Activated T-cell treated with anti-CD3 and anti-CD28 coated beads, Interleukin-2, amount 50 U/mL, for 72 hours (primary cell): ENCODE measurements at regions not wholly inside any gene's neighbourhood (a gene's known extent, or its start where the extent isn't known, plus 50 kb on each side); places are given as distances from the start of the nearest gene placed in this dataset.

Source experiments
- ATAC-seq, 2 donors: fragments of 150-1000 bp; cut with Tn5 transposase; replicated peaks in 1 of 2; 2 replicates each; pipeline ENCODE4 v1.10.0; 2021; ENCODE audit warnings: moderate library complexity in 2 of 2, mild to moderate bottlenecking in 1 of 2
- DNase-seq, 2 donors: peaks; one replicate each; pipeline ENCODE4 v3.0.0; 2021 to 2022; ENCODE audit warnings: mixed read lengths in 1 of 2
- H3K27ac Mint-ChIP-seq: one replicate; pipeline ENCODE4 v1.8.0; 2022; ENCODE audit warnings: mild to moderate bottlenecking, moderate library complexity, mixed read lengths
- H3K27me3 Mint-ChIP-seq: one replicate; pipeline ENCODE4 v1.8.0; 2022; ENCODE audit warnings: low read depth, mixed read lengths
- H3K36me3 Mint-ChIP-seq, 2 donors: one replicate each; pipeline ENCODE4 v1.8.0; 2022; ENCODE audit warnings: mixed read lengths in 2 of 2, mild to moderate bottlenecking in 1 of 2; ENCODE audit not compliant: insufficient read depth in 2 of 2
- H3K4me1 Mint-ChIP-seq: one replicate; pipeline ENCODE4 v1.8.0; 2022; ENCODE audit warnings: low read depth, mixed read lengths
- H3K4me3 Mint-ChIP-seq, 2 donors: one replicate each; pipeline ENCODE4 v1.8.0; 2022; ENCODE audit warnings: mild to moderate bottlenecking in 2 of 2, mixed read lengths in 2 of 2, moderate library complexity in 2 of 2
- H3K9me3 Mint-ChIP-seq, 2 donors: one replicate each; pipeline ENCODE4 v1.8.0; 2022; ENCODE audit warnings: mixed read lengths in 2 of 2

DNA sequence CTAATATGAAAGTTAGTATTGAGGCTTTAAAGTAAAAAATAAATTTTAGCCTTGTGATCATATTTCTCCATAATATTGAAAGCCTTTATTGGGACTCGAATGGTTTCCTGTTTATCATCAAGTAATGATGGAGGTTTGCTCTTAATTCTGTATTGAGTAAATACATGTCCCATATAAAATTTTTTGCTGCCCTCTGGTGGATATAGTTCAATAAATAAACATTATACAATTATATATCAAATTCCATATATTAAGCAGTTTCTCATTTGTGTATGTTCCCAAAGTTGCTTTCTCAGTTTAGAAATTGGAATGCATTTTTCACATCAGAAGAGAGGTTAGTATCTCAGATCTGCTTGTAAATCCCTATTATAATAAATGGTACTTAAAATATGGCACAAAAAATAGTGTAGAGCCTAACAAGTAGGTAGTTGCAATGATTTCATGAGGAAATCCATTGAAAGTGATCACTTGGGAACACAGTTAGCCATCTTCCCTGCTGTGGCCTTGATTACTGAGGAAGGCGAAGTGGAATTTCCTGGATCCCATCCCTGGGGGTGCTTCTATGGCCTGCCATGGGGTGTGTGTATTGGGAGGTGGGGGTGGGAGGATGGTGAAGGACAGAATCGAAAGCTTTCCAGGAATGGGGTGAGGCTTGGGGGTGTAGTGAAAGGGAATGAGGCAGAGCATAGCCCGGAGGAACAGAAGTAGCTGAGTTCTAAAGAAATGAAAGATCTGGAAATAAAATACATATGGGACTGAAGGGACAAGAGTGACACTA is 84.1 kb upstream of the C21orf91 start:
- DNase-seq (no peak), ATAC-seq (no peak)
- H3K36me3 Mint-ChIP-seq = peaks cover 3% of the 10 kb centered on the region in 2 donors
- H3K27ac Mint-ChIP-seq = no peak overlapping the region
- H3K27me3 Mint-ChIP-seq = no peaks in the 10 kb centered on the region
- H3K4me3 Mint-ChIP-seq = no peak overlapping the region
- H3K9me3 Mint-ChIP-seq = peaks cover 1 to 3% of the 10 kb centered on the region in 2 donors
- peaks cover 5% of the 10 kb centered on the region for H3K4me1 Mint-ChIP-seq

DNA sequence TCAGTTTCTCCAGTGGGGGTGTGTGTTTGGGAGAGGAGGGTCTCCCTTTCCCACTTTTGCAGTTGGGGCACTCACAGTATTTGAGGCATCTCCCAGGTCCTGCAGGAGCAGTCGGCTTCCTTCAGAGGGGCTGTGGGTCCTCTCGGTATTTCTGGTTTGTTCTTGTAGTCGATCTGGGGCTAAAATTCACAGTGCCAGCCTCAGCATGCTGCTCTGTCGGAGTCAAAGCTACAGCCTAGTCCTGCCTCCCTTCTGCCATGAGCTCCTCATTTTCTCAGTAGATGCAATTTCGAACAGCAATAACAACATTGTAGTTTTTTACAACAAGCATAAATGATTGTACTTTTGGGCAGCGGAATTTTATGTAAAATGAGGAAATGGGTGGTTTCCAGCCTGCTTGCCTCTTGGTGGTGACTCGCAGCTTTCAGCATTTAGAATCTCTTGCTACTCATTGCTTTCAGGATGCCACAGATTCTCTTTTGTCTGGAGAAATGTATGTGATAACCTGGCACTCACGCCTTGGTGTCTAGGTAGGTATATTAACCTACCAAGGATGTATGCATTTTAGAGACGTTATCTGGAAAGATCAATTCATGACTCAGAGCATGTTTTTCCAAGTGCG is 82.4 kb upstream of the C21orf91 start:
- peaks cover 5% of the 10 kb centered on the region for H3K4me1 Mint-ChIP-seq
- DNase-seq (no peak), ATAC-seq (no peak)
- peaks cover 3 to 4% of the 10 kb centered on the region in 2 donors for H3K36me3 Mint-ChIP-seq
- no peak overlapping the region for H3K4me3 Mint-ChIP-seq
- no peak overlapping the region for H3K27ac Mint-ChIP-seq
- H3K9me3 Mint-ChIP-seq = peaks cover 3 to 4% of the 10 kb centered on the region in 2 donors
- no peaks in the 10 kb centered on the region for H3K27me3 Mint-ChIP-seq

DNA sequence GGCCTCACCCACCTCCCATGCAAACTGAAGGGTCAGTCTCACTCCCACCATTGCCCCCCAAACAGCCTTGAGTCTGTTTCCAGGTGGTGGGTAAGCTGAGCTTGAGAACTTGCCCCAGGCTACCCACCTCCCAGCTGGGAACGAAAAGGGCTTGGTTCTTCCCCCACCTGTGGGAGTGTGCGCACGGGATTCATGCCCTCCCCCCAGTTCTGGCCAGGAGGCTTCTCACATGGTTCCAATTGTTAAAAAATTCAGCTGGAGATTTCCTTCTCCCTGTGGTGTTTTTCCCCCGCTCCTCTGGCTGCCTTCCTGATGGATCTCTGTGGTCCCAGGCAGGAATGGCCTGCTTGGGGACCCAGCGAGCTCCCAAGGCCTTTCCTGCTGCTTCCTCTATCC is 81.8 kb upstream of the C21orf91 start:
- Mint-ChIP-seq H3K36me3 (peaks cover 3 to 4% of the 10 kb centered on the region in 2 donors), H3K4me3 (no peak overlapping the region), H3K27me3 (no peaks in the 10 kb centered on the region), H3K9me3 (peaks cover 3 to 4% of the 10 kb centered on the region in 2 donors), H3K27ac (no peak overlapping the region), H3K4me1 (peaks cover 5% of the 10 kb centered on the region)
- DNase-seq (no peak), ATAC-seq (no peak)

DNA sequence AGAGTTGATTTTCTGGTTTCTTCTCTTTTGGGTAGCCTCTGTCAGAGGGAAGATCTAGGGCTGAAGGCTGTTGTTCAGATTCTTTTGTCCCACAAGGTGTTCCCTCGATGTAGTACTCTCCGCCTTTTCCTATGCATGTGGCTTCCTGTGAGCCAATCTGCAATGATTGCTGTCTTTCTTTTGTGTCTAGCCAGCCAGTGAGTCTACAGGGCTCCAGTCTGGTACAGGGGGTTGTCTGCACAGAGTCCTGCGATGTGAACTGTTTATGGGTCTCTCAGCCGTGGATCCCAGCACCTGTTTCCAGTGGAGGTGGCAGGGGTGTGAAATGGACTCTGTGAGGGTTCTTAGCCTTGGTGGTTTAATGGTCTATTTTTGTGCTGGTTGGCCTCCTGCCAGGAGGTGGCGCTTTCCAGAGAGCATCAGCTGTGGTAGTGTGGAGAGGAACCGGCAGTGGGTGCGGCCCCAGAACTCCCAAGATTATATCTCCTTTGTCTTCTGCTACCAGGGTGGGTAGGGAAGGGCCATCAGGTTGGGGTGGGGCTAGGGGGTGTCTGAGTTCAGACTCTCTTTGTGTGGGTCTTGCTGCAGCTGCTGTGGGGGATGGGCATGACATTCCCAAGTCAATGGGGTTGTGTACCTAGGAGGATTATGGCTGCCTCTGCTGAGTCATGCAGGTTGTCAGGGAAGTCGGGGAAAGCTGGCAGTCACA is 81.3 kb upstream of the C21orf91 start:
- ATAC-seq (no peak), DNase-seq (peak in 1 of 2 donors; percentile 3)
- no peak overlapping the region for H3K27ac Mint-ChIP-seq

DNA sequence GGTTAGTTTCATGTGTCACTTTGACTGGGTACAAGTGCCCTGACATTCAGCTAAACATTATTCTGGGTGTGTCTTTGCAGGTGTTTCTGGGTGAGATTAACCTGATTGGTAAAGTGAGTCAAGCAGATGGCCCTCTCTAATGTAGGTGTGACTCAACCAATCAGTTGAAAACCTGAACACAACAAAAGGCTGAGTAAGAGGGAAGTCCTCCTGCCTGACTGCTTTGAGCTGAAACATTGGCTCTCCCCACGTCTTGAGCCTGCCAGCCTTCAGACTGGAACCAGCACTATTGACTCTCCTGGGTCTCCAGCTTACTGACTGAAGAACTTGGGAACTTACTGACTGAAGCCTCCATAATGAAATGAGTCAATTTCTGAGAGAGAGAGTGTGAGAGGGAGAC is 70.0 kb upstream of the C21orf91 start:
- Mint-ChIP-seq H3K27ac (no peak overlapping the region), H3K4me3 (no peak overlapping the region), H3K4me1 (peaks cover 5% of the 10 kb centered on the region), H3K9me3 (no peaks in the 10 kb centered on the region), H3K36me3 (peaks cover 0 to 2% of the 10 kb centered on the region in 2 donors), H3K27me3 (peaks cover 12% of the 10 kb centered on the region)
- DNase-seq (no peak), ATAC-seq (no peak)

More for the DNA sequence above, 81.3 kb upstream of the C21orf91 start:
- H3K36me3 Mint-ChIP-seq = peaks cover 3 to 4% of the 10 kb centered on the region in 2 donors
- H3K4me3 Mint-ChIP-seq = no peak overlapping the region
- H3K9me3 Mint-ChIP-seq = peaks cover 3 to 4% of the 10 kb centered on the region in 2 donors
- H3K27me3 Mint-ChIP-seq = no peaks in the 10 kb centered on the region
- peaks cover 5% of the 10 kb centered on the region for H3K4me1 Mint-ChIP-seq

DNA sequence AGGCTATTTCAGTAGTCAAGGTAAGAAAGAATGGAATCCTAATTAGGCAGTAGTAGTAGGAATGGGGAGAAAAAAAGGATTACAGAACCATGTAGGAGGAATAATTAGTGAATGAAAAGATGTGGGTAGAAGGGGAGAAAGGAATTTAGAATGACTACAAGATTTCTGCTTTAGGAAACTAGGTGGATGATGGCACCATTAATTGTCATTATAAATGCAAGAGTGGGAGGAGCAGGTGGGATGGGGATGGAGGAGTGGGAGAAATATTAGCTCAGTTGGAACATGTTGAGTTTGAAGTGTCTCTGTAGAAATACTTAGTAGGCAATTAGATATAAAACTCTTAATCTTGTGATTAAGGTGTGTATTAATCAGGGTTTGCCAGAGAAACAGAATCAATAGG is 50.0 kb upstream of the C21orf91 start:
- Mint-ChIP-seq H3K36me3 (no peaks in the 10 kb centered on the region), H3K27ac (no peak overlapping the region), H3K4me1 (no peaks in the 10 kb centered on the region), H3K4me3 (no peak overlapping the region), H3K27me3 (no peaks in the 10 kb centered on the region), H3K9me3 (peaks cover 1 to 4% of the 10 kb centered on the region in 2 donors)
- ATAC-seq = no peak
- no peak for DNase-seq
